ENCODE measurements at regions not wholly inside any gene's neighbourhood (a gene's known extent, or its start where the extent isn't known, plus 50 kb on each side); places are given as distances from the start of the nearest gene placed in this dataset.

DNA sequence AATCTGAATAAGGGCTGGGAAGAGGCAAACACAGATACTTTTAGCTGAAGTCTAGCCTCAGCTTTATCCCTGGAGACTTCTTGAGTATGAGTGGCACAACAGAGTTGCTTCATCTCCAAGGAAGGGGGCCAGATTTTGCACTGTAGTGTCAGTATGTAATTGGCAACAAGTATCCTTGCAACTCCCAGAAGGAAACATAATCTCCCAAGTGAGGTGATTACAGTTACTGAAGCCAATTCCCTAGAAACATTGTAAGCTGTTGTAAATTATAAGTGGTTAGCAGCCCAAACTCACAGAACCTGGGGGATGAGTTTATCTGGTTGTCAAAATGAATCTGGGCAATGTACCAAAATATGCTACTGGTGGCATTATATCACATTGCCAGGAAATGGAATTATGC lies 2065.7 kb upstream of the PCDH20 start:
- Histone ChIP-seq H4K91ac (ENCODE audit: insufficient read depth, low read depth, low read length) (no peak overlapping the region), H3K27ac (ENCODE audit: insufficient read depth, low read length) (no peak overlapping the region), H2AK5ac (ENCODE audit: low read depth, low read length) (no peak overlapping the region), H3K4me2 (ENCODE audit: low read depth, low read length) (no peak overlapping the region), H3K56ac (ENCODE audit: extremely low read depth, insufficient read depth, low read length) (no peak overlapping the region), H3K79me1 (ENCODE audit: low read depth in 1 of 2, low read length in 2 of 2) (no peaks in the 10 kb centered on the region), H4K8ac (ENCODE audit: low read depth in 2 of 2, low read length in 2 of 2) (no peak overlapping the region), H3K9me3 (ENCODE audit: control insufficient read depth, insufficient read depth, low read length) (no peaks in the 10 kb centered on the region), H2AK9ac (replicated peaks; ENCODE audit: low read depth, low read length, poor library complexity) (no peak overlapping the region), H3K9ac (ENCODE audit: low read depth, low read length) (no peak overlapping the region), H3K36me3 (ENCODE audit: control insufficient read depth, insufficient read depth, low read length) (no peaks in the 10 kb centered on the region), H4K5ac (ENCODE audit: low read depth, low read length) (no peak overlapping the region), H2BK15ac (ENCODE audit: low read depth, low read length) (no peak overlapping the region), H2BK5ac (ENCODE audit: low read depth, low read length, poor library complexity, severe bottlenecking) (no peak overlapping the region), H3K9me1 (ENCODE audit: insufficient read depth, low read length) (no peaks in the 10 kb centered on the region), H3K4me1 (ENCODE audit: control insufficient read depth, insufficient read depth, low read length) (no peaks in the 10 kb centered on the region), H2BK20ac (ENCODE audit: low read depth, low read length) (no peak overlapping the region), H2AFZ (replicated peaks; ENCODE audit: low read length, poor library complexity) (no peak overlapping the region), H3K18ac (ENCODE audit: low read depth, low read length) (no peak overlapping the region), H3K27me3 (ENCODE audit: control insufficient read depth, insufficient read depth, low read length) (no peaks in the 10 kb centered on the region), H2BK120ac (ENCODE audit: low read depth, low read length) (no peak overlapping the region), H4K20me1 (ENCODE audit: insufficient read depth, low read length) (no peaks in the 10 kb centered on the region), H3K4me3 (ENCODE audit: insufficient read depth, low read depth, low read length) (no peak overlapping the region), H3K14ac (replicated peaks; ENCODE audit: low read depth, low read length) (no peak overlapping the region), H3K4ac (ENCODE audit: low read depth, low read length) (no peak overlapping the region), H3K23ac (ENCODE audit: low read depth, low read length) (no peak overlapping the region)
- no TSS peak for BruUV-seq (replicated peaks)
- in situ Hi-C loops (cut with MboI; ENCODE audit: low sequenced_read_pairs) (no loop called here), dilution Hi-C loops (cut with HindIII; ENCODE audit: low sequenced_read_pairs, unreplicated experiment) (no loop called here), intact Hi-C loops (cut with micrococcal nuclease) (no loop called here)
- CTCF ChIA-PET: no interaction called here
- POLR2A ChIA-PET (ENCODE audit: unreplicated experiment): no interaction called here
- TF ChIP-seq, protein P1, sequence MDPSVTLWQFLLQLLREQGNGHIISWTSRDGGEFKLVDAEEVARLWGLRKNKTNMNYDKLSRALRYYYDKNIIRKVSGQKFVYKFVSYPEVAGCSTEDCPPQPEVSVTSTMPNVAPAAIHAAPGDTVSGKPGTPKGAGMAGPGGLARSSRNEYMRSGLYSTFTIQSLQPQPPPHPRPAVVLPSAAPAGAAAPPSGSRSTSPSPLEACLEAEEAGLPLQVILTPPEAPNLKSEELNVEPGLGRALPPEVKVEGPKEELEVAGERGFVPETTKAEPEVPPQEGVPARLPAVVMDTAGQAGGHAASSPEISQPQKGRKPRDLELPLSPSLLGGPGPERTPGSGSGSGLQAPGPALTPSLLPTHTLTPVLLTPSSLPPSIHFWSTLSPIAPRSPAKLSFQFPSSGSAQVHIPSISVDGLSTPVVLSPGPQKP (IDR thresholded peaks at IDR 0.05; ENCODE audit: borderline replicate concordance, low read depth, low read length): no peak
- TF ChIP-seq CHD1 (IDR thresholded peaks at IDR 0.05; ENCODE audit: low read depth, low read length): no peak
- TF ChIP-seq FOS (IDR thresholded peaks at IDR 0.05; ENCODE audit: low read depth, low read length): no peak
- TF ChIP-seq MAFK (IDR thresholded peaks at IDR 0.05; ENCODE audit: low read depth, low read length): no peak
- TF ChIP-seq RFX5 (IDR thresholded peaks at IDR 0.05; ENCODE audit: low read depth, low read length): no peak
- TF ChIP-seq, protein P2, sequence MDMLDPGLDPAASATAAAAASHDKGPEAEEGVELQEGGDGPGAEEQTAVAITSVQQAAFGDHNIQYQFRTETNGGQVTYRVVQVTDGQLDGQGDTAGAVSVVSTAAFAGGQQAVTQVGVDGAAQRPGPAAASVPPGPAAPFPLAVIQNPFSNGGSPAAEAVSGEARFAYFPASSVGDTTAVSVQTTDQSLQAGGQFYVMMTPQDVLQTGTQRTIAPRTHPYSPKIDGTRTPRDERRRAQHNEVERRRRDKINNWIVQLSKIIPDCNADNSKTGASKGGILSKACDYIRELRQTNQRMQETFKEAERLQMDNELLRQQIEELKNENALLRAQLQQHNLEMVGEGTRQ (IDR thresholded peaks at IDR 0.05; ENCODE audit: low read depth, low read length): no peak
- no peak for TF ChIP-seq RCOR1 (IDR thresholded peaks at IDR 0.05; ENCODE audit: insufficient replicate concordance, low read length)
- TF ChIP-seq, protein P3, sequence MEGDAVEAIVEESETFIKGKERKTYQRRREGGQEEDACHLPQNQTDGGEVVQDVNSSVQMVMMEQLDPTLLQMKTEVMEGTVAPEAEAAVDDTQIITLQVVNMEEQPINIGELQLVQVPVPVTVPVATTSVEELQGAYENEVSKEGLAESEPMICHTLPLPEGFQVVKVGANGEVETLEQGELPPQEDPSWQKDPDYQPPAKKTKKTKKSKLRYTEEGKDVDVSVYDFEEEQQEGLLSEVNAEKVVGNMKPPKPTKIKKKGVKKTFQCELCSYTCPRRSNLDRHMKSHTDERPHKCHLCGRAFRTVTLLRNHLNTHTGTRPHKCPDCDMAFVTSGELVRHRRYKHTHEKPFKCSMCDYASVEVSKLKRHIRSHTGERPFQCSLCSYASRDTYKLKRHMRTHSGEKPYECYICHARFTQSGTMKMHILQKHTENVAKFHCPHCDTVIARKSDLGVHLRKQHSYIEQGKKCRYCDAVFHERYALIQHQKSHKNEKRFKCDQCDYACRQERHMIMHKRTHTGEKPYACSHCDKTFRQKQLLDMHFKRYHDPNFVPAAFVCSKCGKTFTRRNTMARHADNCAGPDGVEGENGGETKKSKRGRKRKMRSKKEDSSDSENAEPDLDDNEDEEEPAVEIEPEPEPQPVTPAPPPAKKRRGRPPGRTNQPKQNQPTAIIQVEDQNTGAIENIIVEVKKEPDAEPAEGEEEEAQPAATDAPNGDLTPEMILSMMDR (conservative IDR thresholded peaks at IDR 0.05; ENCODE audit: low read depth, low read length): no peak
- ATAC-seq (ENCODE audit: low read depth) (peak; percentile 40), DNase-seq (peak; percentile 36)
